ENCODE measurements at regions not wholly inside any gene's neighbourhood (a gene's known extent, or its start where the extent isn't known, plus 50 kb on each side); places are given as distances from the start of the nearest gene placed in this dataset.

DNA sequence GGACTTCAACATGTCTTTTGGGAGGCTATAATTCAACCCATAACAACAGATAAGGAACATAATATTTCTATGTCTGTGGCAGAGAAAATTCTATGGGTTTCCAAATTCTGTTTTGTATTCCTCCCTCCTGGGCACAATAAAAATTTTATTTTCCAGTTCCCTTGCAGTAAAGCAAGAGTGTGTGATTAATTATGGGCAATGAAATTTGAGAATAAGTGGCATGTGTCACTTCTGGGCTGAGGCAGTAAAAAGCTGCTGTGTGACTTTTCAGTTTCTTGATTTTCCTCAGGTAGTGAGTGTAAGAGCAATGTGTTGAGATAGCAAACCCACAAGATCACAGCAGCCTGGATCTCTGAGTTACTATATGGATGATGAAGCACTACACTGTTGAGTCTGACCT is 216.4 kb downstream of the MEIS1 start:
- ChIA-PET POLR2A (no interaction called here), CTCF (no interaction called here)
- no peak overlapping the region for H3K27ac Mint-ChIP-seq
- H3K27me3 Mint-ChIP-seq = no peaks in the 10 kb centered on the region
- no peaks in the 10 kb centered on the region for H3K36me3 Mint-ChIP-seq (ENCODE audit: low read depth)
- intact Hi-C loops (cut with micrococcal nuclease) = no loop called here
- DNase-seq (no peak), ATAC-seq (no peak)
- peaks cover 5% of the 10 kb centered on the region for H3K9me3 Mint-ChIP-seq
- no peaks in the 10 kb centered on the region for H3K4me1 Mint-ChIP-seq (ENCODE audit: low read depth)
- H3K4me3 Mint-ChIP-seq = no peak overlapping the region
- TF ChIP-seq CTCF (IDR thresholded peaks at IDR 0.05) = no peak

DNA sequence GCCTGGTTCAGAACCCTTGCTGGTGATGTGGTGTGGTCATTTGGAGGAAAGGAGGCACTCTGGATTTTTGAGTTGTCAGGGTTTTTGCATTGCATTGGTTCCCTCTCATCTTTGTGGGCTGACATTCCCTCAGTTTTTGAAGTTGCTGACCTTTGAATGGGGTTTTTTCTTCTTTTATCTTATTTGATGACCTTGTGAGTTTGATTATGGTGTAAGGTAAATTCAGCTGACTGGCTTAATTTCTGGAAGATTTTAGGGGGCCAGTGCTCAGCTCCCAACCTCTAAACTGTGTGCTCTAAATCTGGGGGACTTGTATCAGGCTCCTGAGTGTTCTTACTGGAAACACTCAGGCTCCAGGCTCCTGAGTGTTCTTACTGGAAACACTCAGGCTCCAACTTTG is 225.9 kb downstream of the MEIS1 start:
- Mint-ChIP-seq H3K27me3 (no peaks in the 10 kb centered on the region), H3K27ac (no peak overlapping the region), H3K36me3 (ENCODE audit: low read depth) (no peaks in the 10 kb centered on the region), H3K4me1 (ENCODE audit: low read depth) (no peaks in the 10 kb centered on the region), H3K9me3 (peaks cover 8% of the 10 kb centered on the region), H3K4me3 (no peak overlapping the region)
- intact Hi-C loops (cut with micrococcal nuclease) = no loop called here
- ChIA-PET POLR2A (no interaction called here), CTCF (no interaction called here)
- DNase-seq (no peak), ATAC-seq (no peak)
- TF ChIP-seq CTCF (IDR thresholded peaks at IDR 0.05) = no peak

DNA sequence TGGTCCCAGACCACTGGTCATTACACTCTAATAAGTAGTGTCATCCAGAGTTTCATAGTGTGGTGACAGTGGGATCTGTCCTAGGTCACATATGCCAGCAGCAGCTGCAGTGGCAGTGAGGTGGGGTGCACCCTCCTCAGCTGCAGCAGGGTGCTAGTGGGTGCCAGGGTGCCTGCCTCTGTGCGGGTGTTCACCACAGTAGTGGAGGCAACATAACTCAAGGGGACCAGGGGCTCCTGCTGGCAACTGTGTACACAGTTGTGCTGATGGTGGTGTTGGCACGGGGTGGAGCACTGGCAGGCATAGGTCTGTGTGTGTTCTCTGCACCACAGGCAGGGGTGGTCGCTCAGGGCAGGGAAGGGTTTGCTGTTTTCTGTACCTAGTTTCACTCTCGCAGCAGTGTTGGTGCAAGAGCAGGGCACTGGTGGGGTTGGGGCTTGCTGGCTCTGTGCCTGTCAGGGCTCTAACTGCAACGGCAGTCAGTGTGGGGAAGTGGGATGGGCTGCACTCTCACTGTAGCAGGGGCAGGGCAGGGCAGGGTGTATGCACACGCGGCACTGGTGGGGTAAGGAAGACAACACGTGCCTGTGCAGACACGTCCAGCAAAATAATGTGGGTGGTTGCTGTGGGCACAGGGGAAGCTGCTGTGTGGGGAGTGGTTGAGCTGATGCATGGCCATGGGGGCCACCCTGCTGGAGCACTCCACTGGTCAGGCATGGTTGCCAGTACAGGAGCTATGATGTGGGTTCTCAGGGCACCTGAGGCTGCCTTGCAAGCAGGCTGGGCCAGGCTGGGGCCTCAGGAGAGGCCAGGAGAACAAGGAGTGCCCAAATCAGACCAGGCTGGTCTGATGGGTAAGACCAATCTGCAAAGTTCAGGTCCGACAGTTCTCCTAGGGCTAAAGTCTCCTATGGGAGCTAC is 226.6 kb downstream of the MEIS1 start:
- intact Hi-C loops (cut with micrococcal nuclease) = no loop called here

GRCh38 chr2:66665124-66665984 is 230.4 kb downstream of the MEIS1 start:
- no peak for TF ChIP-seq CTCF (IDR thresholded peaks at IDR 0.05)
- Mint-ChIP-seq H3K27me3 (no peaks in the 10 kb centered on the region), H3K4me1 (ENCODE audit: low read depth) (no peaks in the 10 kb centered on the region), H3K27ac (no peak overlapping the region), H3K4me3 (no peak overlapping the region), H3K36me3 (ENCODE audit: low read depth) (no peaks in the 10 kb centered on the region), H3K9me3 (no peaks in the 10 kb centered on the region)
- POLR2A ChIA-PET = no interaction called here
- CTCF ChIA-PET = no interaction called here
- intact Hi-C loops (cut with micrococcal nuclease) = no loop called here
- DNase-seq = no peak
- no peak for ATAC-seq

More for the DNA sequence above, 226.6 kb downstream of the MEIS1 start:
- ChIA-PET CTCF (no interaction called here), POLR2A (no interaction called here)
- H3K27me3 Mint-ChIP-seq = no peaks in the 10 kb centered on the region
- H3K36me3 Mint-ChIP-seq (ENCODE audit: low read depth) = no peaks in the 10 kb centered on the region
- H3K4me1 Mint-ChIP-seq (ENCODE audit: low read depth) = no peaks in the 10 kb centered on the region
- peaks cover 8% of the 10 kb centered on the region for H3K9me3 Mint-ChIP-seq
- no peak for DNase-seq
- ATAC-seq = no peak
- no peak overlapping the region for H3K4me3 Mint-ChIP-seq
- H3K27ac Mint-ChIP-seq = no peak overlapping the region
- no peak for TF ChIP-seq CTCF (IDR thresholded peaks at IDR 0.05)

DNA sequence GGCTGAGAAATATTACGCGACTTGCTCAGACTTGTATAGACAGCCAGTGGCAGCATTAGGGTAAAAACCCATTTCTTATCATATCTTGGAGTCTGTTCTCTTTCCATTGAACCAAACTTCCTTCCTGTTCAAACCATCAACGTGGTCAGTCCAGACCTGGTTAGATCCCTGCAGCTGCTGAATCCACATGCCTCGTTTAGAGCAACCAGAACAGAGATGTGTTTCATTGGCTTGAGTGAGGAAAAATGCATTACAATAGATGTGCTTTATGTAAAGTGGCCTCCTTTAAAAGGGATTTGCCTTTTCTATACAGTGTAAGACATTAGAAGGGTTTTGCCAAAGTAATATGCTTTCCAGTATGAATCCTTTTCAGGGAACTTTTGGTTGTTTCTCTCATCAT is 232.4 kb downstream of the MEIS1 start:
- no peaks in the 10 kb centered on the region for H3K4me1 Mint-ChIP-seq (ENCODE audit: low read depth)
- no peak for TF ChIP-seq CTCF (IDR thresholded peaks at IDR 0.05)
- ATAC-seq (no peak), DNase-seq (no peak)
- H3K36me3 Mint-ChIP-seq (ENCODE audit: low read depth) = no peaks in the 10 kb centered on the region
- intact Hi-C loops (cut with micrococcal nuclease) = no loop called here
- CTCF ChIA-PET = no interaction called here
- no peaks in the 10 kb centered on the region for H3K27me3 Mint-ChIP-seq
- no peak overlapping the region for H3K4me3 Mint-ChIP-seq
- H3K27ac Mint-ChIP-seq = no peak overlapping the region
- POLR2A ChIA-PET = no interaction called here
- H3K9me3 Mint-ChIP-seq = no peaks in the 10 kb centered on the region

Measured in activated CD8-positive, alpha-beta T cell treated with anti-CD3 and anti-CD28 coated beads for 36 hours (primary cell).